OCI-M2 (cell line): ENCODE measurements at regions not wholly inside any gene's neighbourhood (a gene's known extent, or its start where the extent isn't known, plus 50 kb on each side); places are given as distances from the start of the nearest gene placed in this dataset.
"Not testable (repeated sequence)": the region's sequence is repeated elsewhere in the genome, so short reads cannot be mapped to it uniquely, and the experiment has no call there.

Experiments
- DNase-seq: peaks from one replicate; lab custom pipeline; 2025; ENCODE audit not compliant: unreplicated experiment; lab: John Stamatoyannopoulos, UW

GRCh38 chr14:105653921-105654320 is 127.5 kb downstream of the TMEM121 start:
- DNase-seq, result not testable (repeated sequence)

DNA sequence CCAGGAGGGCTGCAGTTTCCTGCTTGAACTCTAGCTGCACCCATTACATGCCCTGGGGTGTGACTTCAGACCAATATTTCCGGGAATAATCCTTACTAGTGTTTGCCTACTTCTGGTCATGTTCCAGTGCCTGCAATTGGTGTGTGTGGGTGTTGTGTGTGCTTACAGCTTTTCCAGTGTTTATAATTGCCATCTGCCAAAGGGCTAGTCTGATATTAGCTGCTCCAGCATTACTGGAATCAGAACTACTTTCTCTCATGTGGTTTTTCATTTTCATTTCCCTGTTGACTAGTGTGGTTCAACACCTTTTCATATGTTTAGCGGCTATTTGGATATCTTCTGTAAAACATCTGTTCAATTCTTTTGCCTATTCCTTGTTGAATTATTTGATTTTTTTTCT is 132.9 kb downstream of the TMEM121 start:
- not testable (repeated sequence) for DNase-seq

GRCh38 chr14:105659935-105660527 is 133.6 kb downstream of the TMEM121 start:
- DNase-seq, result no peak

DNA sequence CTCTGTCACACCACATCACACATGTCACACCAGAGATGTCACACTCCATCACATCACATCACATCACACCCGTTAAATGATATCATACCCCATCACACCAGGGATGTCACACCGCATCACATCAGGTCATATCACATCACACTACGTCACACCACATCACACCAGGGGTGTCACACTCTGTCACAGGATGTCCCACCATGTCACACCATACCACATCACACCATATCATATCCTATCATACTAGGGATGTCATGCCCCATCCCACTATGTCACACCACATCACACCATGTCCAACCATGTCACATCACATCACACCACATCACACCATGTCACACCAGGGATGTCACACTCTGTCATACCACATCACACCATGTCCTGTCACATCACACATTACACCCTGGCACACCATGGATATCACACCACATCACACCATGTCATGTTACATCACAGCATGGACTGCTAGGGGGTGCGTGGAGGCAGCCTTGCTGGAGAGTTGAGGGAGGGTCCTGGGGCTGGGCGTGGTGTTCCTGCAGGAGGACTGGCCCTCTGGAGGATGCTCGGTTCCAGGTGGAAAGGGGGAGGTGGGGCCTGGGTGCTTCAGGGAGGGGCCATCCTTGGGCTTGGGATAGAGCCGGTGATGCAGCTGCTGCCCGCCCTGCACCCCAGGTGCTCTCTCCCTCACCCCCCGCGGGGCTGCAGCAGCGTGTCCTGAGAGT is 134.6 kb downstream of the TMEM121 start:
- DNase-seq, result no peak

DNA sequence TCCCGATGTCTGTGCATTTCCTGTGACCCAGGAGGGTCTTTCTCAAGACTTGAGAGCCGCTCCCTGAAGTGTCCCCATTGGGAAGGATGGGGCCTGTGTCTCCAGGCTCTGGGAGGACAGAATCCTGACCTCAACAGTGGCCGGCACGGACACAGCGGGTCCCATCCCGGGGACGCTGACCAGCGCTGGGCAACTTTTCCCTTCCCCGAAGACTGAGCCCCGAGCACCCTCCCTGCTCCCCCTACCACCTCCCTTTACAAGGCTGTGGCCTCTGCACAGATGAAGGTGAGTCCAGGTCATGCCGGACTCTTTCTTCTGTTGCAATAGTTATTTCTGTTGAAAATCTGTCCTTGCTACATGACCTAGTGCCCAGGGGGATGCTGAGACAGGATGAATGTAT is 135.7 kb downstream of the TMEM121 start:
- DNase-seq, result not testable (repeated sequence)

DNA sequence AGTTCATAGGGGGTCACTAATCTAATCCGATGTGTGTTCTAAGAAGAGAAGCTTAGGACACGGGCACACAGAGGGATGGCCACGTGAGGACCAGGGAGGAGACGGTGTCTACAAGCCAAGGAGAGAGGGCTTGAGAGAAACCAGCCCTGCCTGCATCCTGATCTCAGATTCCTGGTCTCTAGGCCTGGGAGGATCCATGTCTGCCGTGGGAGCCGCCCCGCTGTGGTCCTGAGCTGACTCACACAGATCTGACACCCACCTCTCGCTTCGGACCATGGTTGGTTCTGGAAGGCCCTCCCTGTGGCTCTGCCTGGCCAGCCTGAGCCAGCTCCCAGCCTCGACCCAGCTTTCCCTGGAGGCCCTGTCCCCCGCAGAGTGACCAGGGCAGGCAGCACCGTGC is 136.2 kb downstream of the TMEM121 start:
- not testable (repeated sequence) for DNase-seq

DNA sequence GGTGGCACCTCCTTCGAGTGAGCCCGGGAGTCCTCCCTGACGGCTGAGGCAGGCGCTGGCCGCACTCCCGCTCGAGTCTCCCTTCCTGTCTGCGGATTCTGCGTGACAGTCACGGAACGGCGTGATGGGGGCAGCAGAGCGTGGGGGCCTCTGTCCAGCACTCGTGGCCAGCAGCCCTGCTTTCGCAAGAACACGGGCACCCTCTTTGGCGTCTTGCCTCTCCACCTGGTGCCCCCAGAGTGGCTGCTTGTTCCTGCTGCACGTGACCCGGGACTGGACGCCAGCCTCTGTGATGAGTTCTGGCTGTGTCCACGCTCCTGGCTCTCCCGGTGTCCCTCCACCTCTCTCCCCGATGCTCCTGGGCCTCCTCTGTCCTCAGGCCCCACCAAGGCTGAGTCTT is 136.9 kb downstream of the TMEM121 start:
- DNase-seq, result not testable (repeated sequence)

- DNase-seq, result not testable (repeated sequence)
These were observed 137.6 kb downstream of the TMEM121 start for GRCh38 chr14:105663818-105664596.

- DNase-seq, result no peak
These were observed 138.3 kb downstream of the TMEM121 start for GRCh38 chr14:105664691-105665090.

- DNase-seq, result no peak
These were observed 139.0 kb downstream of the TMEM121 start for GRCh38 chr14:105665247-105665950.

- DNase-seq, result no peak
These were observed 139.5 kb downstream of the TMEM121 start for GRCh38 chr14:105665951-105666277.

GRCh38 chr14:105666420-105666819 is 140.0 kb downstream of the TMEM121 start:
- DNase-seq, result no peak

GRCh38 chr14:105666991-105667662 is 140.7 kb downstream of the TMEM121 start:
- not testable (repeated sequence) for DNase-seq

DNA sequence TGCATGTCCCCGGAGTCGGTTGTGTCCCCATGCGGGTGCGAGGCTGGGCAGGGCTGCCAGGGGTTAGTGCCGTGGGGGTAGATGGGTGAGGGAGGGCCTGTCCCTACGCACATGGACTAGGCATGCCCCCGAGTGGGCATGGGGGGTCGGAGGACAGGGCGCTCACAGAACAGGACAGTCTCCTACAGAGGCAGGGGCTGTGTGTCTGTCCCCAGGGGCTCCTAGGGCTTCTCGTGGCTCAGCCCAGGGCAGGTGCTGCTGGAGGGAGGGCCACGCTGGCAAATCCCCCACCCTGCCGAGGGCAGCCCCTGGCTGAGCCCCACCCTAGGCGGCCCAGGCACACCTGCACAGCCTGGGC is 141.3 kb downstream of the TMEM121 start:
- not testable (repeated sequence) for DNase-seq

DNA sequence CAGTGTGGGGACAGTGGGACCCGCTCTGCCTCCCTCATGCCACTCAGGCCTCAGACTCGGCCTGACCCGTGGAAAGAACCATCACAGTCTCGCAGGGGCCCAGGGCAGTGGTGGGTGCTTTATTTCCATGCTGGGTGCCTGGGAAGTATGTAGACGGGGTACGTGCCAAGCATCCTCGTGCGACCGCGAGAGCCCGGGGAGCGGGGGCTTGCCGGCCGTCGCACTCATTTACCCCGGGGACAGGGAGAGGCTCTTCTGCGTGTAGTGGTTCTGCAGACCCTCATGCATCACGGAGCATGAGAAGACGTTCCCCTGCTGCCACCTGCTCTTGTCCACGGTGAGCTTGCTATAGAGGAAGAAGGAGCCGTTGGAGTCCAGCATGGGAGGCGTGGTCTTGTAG is 141.6 kb downstream of the TMEM121 start:
- DNase-seq, result not testable (repeated sequence)

DNA sequence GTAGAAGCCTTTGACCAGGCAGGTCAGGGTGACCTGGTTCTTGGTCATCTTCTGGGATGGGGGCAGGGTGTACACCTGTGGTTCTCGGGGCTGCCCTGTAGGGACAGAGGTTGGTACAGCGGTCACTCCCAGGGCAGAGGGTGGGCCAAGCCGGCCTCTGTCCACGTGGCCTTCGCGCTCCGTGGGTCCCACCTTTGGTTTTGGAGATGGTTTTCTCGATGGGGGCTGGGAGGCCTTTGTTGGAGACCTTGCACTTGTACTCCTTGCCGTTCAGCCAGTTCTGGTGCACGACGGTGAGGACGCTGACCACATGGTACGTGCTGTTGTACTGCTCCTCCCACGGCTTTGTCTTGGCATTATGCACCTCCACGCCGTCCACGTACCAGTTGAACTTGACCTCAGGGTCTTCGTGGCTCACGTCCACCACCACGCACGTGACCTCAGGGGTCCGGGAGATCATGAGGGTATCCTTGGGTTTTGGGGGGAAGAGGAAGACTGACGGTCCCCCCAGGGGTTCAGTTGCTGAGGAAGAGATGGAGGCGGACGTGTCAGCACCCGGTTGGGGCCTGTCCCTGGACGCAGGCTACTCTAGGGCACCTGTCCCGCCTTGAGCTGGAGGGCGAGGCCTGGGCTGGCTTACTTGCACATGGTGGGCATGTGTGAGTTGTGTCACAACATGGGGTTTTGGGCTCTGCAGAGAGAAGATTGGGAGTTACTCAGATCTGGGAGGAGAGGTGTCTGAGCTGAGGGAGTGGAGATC is 142.3 kb downstream of the TMEM121 start:
- DNase-seq, result not testable (repeated sequence)

DNA sequence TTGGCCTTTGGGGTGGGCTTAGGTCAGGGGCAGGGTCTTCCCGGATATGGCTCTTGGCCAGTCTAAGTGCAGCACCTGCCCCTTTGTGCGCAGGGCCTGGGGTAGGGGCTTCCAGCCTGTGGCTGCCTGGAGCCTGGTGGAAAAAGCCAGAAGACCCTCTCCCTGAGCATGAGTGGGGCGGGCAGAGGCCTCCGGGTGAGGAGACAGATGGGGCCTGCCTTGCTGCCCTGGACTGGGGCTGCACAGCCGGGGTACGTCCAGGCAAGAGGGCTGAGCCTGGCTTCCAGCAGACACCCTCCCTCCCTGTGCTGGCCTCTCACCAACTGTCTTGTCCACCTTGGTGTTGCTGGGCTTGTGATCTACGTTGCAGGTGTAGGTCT is 142.8 kb downstream of the TMEM121 start:
- not testable (repeated sequence) for DNase-seq

- not testable (repeated sequence) for DNase-seq
These were observed 143.3 kb downstream of the TMEM121 start for GRCh38 chr14:105669646-105670045.

DNA sequence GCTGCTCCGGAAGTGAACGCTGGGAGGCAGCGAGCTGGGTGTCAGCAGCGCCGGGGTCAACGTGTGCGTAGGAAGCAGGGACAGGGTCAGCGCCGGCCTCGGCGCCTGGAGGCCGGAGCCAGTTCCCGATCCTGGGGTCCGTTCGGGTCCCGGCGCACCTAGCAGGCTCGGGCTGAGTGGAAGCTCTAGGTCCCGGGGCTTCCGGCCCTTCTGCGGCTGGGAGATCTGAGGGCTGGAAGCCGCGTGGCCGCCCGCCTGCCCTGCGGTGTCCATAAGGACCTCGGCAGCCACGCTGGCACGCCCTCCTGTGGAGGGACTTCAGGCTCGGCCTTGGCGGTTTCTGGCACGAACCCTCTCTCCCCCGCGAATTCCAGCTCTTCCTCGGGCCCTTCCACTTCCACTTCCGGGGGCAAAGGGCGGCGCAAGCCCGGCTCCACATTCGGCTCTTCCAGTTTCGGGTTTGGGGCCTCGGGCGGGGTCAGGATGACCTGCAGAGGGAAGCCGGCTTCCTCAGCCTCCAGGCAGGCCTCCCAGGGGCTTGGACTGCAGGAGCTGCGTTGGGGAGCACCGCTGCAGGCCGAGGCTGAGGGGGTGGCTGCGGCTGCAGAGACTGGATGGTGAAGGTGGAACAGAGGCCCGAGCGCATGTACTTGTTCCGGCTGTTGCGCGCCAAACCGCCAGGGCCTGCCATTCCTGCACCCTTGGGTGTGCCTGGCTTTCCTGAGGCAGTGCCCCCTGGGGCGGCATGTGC is 146.2 kb downstream of the TMEM121 start:
- DNase-seq, result not testable (repeated sequence)

DNA sequence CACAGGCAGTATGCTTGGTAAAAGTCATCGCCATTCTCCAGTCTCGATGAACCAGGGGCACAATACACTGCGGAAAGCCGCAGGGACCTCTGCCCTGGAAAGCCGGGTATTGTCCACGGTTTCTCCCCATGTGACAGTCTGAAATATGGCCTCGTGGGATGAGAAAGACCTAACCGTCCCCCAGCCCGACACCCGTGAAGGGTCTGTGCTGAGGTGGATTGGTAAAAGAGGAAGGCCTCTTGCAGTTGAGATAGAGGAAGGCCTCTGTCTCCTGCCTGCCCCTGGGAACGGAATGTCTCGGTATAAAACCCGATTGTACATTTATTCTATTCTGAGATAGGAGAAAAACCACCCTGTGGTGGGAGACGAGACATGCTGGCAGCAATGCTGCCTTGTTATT is 149.1 kb downstream of the TMEM121 start:
- DNase-seq, result not testable (repeated sequence)
